HG02623 (cell line): ENCODE measurements at regions not wholly inside any gene's neighbourhood (a gene's known extent, or its start where the extent isn't known, plus 50 kb on each side); places are given as distances from the start of the nearest gene placed in this dataset.
"Not testable (repeated sequence)": the region's sequence is repeated elsewhere in the genome, so short reads cannot be mapped to it uniquely, and the experiment has no call there.

Experiments used
- ATAC-seq: cut with Tn5 transposase; IDR thresholded peaks from one replicate; pipeline ENCODE4 v1.9.1; 2021; ENCODE audit warnings: moderate library complexity; ENCODE audit not compliant: unreplicated experiment

DNA sequence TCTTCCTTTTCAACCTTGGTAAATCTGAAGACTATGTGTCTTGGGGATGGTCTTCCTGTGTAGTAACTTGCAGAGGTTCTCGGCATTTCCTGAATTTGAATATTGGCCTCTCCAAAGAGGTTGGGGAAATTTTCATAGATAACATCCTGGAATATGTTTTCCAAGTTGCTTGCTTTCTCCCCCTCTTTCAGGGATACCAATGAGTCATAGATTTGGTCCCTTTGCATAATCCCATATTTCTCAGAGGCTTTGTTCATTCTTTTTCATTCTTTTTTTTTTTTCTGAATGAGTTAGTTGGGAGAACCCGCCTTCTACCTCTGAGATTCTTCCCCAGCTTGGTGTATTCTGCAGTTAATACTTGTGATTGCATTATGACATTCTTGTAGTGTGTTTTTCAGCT is 549.2 kb upstream of the AMOT start:
- no peak for ATAC-seq

DNA sequence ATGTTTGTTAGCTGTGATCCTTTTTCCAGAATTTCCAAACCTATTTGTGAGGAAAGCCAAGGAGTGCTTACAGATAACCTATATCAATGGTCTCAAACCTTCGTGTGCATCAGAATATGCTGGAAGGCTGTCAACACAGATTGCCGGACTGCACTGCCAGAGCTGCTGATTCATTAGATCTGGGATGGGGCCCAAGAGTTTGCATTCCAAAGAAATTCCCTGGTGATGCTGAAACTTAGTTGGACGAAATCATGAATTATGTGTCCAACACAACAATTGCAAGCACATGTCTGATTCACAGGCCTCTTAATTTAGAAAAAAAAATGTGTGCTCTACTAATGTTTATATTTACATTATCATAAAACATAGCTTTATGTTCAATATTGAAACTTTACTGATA is 544.0 kb upstream of the AMOT start:
- ATAC-seq = no peak

DNA sequence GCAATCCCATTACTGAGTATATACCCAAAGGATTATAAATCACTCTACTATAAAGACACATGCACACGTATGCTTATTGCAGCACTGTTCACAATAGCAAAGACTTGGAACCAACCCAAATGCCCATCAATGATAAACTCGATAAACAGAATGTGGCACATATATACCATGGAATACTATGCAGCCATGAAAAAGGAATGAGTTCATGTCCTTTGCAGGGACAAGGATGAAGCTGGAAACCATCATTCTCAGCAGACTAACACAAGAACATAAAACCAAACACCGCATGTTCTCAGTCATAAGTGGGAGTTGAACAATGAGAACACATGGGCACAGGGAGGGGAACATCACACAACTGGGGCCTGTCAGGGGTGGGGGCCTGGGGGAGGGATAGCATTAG is 532.8 kb upstream of the AMOT start:
- ATAC-seq = not testable (repeated sequence)

DNA sequence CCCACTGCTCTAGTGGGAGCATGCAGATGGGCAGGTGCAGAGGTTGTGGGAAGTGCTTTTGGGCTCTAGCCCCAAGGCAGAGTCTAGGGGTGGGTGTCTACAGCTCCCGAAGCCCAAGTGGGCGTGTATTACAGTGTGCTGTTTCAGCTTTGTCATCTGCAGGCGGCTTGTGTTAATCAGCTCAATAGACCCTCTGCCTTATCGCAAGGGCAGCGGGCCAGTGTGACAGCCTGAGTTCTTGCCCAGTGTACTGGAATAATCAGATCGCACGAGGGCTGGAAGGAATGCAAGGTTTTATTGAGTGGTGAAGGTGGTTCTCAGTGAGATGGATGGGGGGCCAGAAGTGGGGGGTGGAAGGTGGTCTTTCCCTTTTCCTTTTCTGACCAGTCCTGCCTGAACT is 529.4 kb upstream of the AMOT start:
- no peak for ATAC-seq

DNA sequence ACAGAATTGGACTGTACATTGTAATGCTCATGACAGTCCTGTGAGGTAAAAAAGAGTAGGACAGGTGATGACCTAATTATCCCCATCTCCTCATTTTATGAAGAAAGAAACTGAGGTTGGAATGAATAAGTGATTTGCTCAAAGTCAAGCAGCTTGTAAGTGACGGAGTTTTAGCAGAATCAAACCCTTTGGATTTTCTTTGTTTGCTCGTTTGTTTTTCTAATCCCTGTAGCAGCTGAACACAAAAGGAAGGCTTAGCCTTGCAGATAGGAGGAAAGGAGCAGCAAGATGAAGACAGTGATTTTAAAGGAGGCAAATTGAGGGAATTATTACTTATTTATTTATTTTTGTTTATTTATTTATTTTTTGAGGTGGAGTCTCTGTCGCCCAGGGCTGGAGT is 528.4 kb upstream of the AMOT start:
- ATAC-seq = no peak

DNA sequence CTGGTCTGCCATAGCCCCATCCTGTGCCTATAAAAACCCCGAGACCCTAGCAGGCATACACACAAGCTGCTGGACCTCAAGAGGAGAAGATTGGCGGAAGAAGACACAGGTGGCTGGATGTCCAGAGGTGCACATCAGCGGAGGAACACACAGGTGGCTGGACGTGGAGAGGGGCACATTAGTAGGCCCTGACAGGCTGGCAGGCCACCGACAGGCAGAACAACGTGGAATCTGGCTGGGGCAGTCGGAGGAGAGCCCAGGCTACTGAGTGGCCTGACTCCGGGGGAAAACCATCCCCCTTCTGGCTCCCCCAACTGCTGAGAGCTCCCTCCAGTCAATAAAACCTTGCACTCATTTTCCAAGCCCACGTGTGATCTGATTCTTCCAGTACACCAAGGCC is 512.5 kb upstream of the AMOT start:
- no peak for ATAC-seq

DNA sequence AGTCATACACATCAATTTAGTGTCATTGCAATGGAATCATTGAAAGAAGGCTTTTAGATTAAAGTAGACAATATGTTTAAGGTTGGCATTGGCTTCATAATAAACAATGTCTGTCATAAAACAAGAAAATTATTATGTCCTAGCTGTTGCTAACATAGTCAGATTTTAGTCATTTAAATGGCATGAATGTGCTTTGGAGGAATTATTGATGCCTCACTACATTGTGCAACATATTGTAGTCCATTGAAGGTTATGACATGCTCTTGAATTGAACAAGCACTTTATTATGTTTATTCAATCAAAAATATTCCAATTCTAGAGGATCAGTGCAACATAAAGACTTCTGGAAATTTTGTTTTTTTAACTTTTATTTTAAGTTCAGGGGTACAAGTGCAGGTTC is 489.8 kb upstream of the AMOT start:
- ATAC-seq = no peak

DNA sequence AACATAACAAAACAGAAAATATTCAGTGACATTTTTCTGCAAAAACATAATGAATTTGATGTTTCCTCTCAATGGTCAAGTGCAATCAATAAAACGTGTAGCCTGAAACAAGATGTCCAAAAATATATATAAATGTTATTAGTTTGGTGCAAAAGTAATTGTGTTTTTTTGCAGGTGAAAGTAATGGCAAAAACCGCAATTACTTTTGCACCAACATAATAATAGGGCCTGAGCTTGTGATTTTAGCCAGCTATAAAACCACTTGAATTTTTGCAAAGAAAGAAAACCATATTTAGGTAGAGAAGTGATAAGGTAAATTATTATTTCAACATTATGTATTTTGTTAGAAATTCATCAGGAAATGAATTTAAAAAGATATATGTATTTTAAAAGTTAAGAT is 475.3 kb upstream of the AMOT start:
- no peak for ATAC-seq

DNA sequence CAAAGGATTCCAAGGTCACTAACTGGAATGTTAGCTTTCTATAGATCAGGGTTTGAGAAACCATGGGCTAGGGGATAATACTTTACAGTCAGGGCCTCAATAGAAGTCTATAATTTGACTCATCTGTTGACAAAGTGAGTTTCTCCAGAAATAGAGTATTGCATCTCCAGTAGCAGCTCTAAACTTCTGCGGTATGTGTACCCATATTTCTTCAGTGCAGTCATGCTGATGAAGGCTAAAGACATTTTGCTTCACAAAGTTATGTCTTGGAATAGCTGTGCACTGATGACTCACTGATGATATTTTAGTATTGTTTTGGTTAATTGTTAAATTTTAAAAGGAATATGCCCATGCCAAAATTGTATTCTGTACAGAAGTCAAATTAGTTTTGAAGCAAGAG is 464.9 kb upstream of the AMOT start:
- no peak for ATAC-seq

DNA sequence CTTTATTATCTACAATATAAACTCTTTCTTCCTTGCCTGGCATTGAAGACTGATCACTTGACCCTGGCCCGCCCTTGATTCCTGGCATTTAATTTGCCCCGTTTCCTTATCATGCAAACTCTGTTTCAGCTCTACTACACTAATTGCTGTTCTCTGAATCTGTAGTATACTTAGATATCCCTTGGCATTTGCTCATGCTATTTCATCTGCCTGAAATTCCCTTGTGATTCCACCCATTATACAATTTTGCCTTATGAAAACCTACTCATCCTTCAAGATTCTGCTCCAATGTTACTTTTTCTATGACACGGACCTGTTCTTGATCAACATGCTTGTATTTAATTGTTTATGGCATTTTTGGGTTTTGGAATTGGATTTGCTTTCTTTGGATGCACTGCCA is 459.9 kb upstream of the AMOT start:
- ATAC-seq = no peak

DNA sequence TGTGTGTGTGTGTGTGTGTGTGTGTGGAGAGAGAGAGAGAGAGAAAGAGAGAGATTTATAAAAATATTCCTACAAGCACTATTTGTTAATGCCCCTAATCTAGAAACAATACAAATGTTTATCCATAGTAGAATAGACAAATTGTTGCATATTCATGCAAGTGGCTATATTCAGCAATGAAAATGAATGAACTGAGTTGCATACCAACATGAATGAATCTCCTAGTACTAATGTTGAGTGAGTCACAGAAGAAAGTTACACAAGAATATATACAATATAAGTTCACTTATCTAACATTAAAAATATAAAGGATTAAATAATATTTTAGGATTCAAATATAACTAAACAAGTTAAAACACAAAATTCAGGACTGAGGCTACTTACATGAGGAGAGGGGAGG is 456.8 kb upstream of the AMOT start:
- ATAC-seq = no peak

DNA sequence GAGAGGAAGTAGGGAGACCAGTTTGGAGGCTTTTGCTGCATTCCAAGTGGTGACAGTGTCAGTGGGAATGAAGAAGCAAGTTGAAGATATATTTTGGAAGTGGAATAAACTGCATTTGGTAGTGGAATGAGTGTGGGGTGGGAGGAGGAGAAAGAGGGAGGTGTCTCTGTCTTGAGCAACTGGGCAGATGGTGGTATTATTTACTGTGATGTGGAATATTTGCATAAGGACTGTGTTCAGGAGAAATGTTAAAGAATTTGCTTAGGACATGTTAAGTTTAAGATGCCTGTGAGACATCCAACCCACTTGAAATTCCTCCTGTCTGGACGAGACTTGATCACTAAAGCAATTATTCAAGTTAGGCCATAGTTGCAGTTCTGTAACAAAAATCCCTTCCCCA is 448.9 kb upstream of the AMOT start:
- ATAC-seq = no peak

DNA sequence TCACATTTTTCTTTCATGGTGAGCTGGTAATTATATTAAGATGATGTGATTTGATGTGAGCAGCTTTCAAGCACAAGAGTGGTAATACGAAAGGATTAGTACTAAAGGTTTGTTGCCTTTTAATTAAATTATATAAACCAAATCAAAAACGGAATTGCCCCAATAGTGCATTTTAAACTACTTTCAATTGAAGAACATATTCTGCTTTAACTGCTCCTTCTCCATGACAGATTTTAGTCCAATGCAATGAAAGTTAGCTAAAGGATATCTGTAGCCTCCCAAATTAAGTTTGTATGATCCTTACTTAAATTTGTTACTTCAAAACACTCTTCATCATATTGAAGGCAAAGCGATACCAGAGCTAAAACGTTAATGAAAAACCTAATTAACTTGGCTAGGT is 447.1 kb upstream of the AMOT start:
- no peak for ATAC-seq

DNA sequence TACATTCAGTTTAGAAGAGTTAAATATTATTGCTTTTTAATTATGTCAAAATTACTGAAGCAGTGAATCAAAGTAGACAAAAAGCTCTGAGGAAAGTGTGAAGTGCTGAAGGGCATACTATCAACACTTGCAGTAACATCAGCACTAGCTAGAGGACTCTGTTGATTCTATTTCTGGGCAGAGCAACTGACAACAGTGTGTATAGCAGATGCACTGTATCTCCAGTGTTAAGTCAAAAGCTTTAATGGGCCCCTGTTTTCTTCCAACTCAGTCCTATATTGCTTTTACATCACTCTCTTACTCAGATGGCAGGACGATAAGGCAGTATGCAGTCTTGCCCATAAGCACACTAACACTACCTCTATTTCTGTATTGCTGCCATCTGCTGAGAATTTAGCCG is 435.2 kb upstream of the AMOT start:
- no peak for ATAC-seq

DNA sequence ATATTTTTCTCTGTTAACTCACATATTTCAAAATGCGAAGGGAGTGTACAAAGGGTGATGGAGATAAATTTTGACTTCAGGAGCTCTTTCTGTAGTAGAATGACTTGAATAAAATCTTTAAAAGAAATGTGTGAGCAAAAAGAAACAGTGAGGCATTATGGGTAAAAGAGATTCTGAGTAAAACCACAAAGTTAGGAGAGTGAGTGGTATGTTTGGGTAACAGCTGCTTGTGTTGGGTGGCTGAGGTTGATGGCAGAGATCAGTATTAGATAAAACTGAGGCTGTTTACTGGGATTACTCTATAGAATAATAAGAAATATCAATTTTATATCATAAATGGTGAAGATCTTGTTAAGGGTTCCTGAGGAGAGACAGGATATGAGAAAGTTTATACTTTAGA is 434.2 kb upstream of the AMOT start:
- ATAC-seq = no peak

DNA sequence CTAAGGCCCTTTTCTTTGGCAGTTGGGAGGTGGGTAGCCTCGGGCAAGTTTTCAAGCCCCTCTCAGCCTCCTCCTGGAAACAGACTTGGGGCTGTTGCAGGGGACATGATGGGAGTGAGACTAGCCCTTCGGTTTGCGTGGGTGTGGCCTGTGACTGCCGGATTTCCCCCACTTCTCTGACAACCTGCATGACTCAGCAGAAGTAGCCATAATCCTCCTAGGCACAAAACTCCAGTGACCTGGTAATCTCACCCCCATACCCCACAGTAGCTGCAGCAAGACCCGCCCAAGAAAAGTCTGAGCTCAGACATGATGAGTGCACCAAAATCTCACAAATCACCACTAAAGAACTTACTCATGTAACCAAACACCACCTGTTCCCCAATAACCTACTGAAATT is 433.7 kb upstream of the AMOT start:
- no peak for ATAC-seq

DNA sequence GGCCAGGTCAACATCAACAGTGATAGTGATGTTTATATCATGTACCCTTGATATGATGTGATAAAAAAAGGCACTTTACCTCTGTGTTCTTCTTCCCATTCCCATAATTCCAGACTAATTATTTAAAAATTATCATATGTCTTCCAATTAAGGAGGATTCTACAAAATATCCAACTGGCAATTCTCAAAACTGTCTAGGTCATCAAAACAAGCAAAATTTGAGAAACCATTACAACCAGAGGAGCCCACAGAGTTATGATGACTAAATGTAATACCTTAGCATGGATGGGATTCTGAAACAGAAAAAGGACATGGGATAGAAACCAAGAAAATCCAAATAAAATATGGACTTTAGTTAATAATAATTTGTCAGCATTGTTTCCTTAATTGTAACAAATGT is 428.6 kb upstream of the AMOT start:
- ATAC-seq = no peak

DNA sequence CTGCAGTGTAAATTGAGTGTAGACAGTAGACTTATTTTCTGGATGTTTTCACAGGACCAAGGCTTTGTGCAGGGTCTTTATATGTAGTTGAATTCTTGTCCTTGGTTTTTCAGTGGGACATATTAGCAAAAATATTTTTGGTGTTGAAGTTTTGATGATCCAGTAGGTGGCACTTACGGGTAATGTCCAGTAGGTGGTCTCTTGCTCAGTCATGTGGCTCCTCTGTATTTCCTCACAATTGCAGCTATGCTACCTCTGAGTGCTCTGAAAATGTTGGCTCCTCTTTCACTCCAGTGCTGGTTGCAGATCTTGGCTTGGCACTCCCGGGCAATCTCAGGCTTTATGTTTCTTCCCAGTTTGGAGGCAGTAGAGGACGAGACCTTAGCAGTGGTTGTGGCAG is 419.8 kb upstream of the AMOT start:
- ATAC-seq = no peak

DNA sequence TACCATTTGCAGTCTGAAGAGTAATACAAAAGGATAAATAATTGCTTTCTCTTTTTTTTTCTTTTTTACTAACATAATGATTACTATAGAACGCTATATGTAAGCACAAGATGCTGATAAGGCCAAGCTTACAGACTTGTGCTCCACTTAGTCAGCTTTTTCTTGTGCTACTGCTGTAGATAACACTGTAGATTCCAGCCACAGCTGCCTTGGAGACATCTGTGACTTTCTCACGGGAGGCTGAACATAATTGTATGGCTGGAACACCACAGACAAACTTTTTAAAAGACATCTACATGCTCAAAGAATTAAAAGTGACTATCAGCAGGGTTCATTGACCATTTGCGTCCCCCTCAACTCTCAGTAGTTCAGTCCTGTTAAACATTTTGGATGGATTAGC is 381.7 kb upstream of the AMOT start:
- ATAC-seq = no peak

DNA sequence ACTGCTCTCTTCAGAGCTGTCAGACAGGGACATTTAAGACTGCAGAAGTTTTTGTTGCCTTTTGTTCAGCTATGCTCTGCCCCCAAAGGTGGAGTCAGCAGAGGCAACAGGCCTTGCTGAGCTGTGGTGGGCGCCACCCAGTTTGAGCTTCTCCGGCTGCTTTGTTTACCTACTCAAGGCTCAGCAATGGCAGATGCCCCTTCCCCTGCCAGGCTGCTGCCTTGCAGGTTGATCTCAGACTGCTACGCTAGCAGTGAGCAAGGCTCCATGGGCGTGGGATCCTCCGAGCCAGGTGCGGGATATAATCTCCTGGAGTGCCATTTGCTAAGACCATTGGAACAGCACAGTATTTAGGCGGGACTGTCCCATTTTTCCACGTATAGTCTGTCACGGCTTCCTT is 371.4 kb upstream of the AMOT start:
- ATAC-seq = no peak

DNA sequence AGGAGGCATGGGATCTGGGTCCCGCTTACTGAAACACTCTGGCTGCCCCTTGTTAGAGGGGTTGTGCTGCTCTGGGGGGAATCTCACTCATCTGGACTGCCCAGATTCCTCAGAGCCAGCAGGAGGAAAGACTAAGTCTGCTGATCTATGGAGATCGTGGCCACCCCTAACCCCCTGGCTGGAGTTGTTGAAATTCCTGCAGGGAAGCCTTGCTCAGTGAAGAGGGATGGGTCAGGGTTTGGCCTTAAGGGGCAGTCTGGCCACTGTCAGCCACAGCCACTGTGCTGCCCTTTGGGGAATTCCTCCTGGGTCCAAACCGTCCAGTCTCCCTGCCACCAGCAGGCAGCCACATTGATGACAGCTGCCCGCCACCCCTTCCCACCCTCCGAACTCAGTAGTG is 362.0 kb upstream of the AMOT start:
- ATAC-seq = no peak

DNA sequence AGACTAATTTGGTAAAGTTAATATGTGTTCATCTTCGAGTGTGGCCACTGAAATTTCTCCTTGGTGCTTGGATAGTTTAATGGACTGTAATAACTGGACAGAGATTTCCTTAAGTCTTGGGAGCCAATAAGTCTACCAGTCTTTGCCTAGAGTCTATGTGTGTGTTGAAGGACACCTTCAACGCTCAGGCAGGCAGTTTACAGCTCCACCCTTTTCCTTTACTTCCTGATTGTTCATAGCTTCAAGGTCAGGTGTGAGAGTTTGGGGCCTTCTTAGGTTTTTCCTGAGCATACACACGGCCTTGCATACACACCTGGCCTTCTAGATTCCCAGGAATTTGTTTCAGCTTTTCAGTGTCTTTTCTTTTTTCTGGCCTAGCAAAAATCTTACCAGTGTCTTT is 355.3 kb upstream of the AMOT start:
- ATAC-seq = no peak

DNA sequence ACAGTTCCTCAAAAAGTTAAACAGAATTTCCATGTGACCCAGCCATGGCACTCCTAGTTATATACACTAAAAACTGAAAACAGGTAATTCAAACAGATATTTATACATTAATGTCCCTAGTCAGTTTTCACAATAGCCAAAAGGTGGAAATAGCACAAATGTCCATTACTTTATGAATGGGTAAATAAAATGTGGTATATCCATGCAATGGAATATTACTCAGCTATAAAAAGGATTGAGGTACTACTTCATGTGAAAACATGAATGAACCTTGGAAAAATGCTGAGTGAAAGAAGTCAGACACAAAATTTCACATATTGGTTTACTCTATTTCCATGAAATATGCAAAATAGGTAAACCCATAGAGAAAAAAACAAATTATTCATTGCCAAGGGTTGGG is 351.8 kb upstream of the AMOT start:
- ATAC-seq = no peak

DNA sequence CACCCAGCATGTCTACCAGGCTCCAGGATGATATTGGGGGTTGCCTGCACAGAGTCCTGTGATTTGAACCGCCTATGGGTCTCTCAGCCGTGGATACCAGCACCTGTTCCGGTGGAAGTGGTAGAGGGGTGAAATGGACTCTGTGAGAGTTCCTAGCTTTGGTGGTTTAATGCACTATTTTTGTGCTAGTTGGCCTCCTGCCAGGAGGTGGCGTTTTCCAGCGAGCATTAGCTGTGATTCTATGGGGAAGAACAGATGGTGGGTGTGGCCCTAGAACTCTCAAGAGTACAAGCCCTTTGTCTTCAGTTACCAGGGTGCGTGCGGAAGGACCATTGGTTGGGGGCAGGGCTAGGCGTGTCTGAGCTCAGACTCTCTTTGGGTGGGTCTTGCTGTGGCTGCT is 316.9 kb upstream of the AMOT start:
- ATAC-seq = no peak
